ENCODE measurements at regions not wholly inside any gene's neighbourhood (a gene's known extent, or its start where the extent isn't known, plus 50 kb on each side); places are given as distances from the start of the nearest gene placed in this dataset.
"Not testable (repeated sequence)": the region's sequence is repeated elsewhere in the genome, so short reads cannot be mapped to it uniquely, and the experiment has no call there.

GRCh38 chr1:64318428-64318827 is 115.0 kb downstream of the UBE2U start:
- no peak for DNase-seq

DNA sequence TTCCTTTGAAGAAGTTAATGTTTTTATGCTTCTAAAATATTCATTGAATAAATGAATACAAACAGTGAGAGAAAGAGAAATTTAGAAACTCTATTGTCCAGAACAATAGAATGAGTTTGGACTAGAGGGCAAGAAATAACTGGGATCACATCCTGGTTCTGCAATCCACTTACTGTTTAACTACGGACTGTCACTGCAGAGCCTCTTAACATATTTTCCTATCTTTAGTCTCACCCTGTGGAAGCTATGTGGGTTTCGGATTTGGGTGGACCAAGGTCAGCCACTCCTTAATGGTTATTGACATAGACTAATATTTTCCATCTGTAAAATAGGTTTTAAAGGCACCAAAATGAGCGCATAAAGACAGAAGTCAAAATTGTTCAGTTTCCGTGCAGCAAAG is 116.6 kb downstream of the UBE2U start:
- no peak for DNase-seq

GRCh38 chr1:64320470-64320869 is 117.0 kb downstream of the UBE2U start:
- DNase-seq: no peak

- no peak for DNase-seq
Measured at GRCh38 chr1:64320922-64321614, 117.6 kb downstream of the UBE2U start.

DNA sequence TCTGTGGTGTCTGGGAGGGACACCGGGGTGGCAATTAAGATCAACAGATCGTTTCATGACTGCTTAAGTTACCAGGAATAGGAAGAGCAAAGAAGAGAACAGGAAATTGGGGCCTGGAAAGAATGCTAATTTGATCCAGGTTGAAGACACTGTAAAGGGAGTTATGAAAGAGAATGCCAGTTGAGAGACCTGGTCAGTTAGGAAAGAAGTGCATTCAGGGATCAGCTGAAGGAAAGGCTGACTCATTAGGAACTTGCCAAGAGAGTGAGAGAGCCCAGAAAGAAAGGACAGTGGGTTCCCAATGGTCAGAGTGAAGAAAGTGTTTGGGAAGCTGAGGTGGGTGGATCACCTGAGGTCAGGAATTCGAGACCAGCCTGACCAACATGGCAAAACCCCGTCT is 119.6 kb downstream of the UBE2U start:
- no peak for DNase-seq

DNA sequence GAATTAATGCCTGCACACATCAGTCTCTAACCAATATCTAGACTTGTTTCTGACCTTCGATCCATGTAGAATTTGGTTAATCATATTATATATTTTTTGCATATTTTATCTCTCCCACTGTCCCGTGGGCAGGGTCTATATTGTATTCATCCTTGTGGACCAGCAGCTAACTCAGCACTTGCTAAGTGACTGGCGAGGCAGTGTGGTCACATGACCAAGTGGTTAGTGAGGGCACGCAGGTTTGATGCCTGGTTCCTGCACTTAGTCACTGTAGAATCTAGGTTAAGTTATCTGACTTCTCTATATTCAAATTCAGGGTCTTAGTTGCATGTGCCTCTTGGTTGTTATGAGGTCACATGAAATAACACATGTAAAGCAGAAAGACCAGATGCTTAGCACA is 120.5 kb downstream of the UBE2U start:
- DNase-seq: no peak

DNA sequence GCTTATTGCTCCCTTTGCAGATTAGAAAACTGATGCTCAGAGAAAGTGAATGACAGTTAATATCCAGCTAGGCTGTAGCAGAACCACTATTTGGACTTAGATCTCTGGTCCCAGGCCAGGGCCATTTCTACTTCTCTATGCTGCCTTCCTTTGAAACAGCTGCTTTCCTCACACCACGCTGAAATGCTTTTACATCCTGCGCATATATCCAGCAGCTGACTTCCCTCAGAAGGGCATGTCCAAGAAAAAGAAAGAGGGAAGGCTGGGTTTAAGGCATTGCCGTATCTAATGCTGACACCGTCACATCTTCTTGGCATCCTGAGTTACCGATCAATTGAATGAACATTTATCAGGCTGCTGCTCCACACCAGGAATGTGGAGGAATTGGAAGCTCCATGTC is 122.4 kb downstream of the UBE2U start:
- no peak for DNase-seq

- no peak for DNase-seq
Measured at GRCh38 chr1:64327119-64327518, 123.7 kb downstream of the UBE2U start.

DNA sequence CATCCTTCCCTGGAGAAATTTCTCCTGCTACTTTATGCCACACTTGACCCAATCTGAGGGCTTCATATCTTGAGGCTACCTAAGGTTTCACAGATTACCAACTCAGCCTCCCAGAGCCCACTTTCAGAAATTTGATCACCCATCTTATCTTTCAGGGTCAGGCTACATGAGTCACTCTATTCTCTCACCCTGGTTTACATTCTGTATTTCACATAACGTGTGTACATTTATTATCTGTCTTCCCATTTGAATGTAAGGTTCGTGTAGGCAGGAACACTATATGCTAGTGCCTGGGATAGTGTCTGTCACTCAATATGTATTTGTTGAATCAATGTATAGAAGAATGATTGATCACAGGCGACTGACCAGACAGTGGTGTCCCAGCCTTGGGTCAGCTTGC is 124.8 kb downstream of the UBE2U start:
- no peak for DNase-seq

DNA sequence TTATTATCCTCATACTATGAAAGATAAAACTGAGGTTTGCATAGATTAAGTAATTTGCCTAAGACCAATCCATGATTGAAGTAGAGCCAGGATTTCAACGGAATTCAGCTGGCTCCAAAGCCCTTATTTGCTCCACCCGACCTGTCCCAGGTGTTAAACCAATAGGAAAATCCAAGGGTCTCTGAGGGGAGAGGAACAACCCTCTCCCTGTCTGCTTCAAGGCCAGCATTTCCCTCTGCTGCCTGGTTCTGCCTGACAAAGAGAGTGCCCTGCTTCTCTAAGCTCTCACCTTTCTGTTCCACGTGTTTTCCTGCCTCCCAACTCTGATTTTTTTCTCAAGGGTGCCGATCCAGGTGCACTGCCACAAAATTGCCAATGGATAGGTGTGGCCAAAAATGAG is 127.4 kb downstream of the UBE2U start:
- DNase-seq: no peak

DNA sequence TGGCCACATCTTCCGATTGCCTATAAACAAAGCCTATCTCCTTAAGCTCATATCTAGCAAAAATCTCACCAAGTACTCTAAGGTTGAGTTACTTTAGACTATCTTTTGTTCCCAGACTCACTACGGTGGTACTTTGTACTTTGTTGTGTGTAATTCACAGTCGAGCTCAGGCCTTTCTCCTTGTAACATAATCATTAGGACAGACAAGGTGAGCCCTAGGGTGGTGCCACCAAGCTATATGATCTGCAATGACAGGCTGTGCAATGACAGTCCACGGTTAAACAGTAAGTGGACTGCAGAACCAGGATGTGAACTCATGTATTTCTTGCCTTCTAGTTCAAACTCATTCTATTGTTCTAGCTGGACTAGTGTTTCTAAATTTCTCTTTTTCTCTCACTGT is 132.2 kb downstream of the UBE2U start:
- no peak for DNase-seq

- no peak for DNase-seq
Measured at GRCh38 chr1:64337475-64337874, 132.5 kb upstream of the CACHD1 start.

- no peak for DNase-seq
Measured at GRCh38 chr1:64337926-64338325, 132.0 kb upstream of the CACHD1 start.

GRCh38 chr1:64340361-64340760 is 129.6 kb upstream of the CACHD1 start:
- no peak for DNase-seq

GRCh38 chr1:64343105-64343822 is 126.7 kb upstream of the CACHD1 start:
- no peak for DNase-seq

- DNase-seq: no peak
Measured at GRCh38 chr1:64343823-64344190, 126.1 kb upstream of the CACHD1 start.

- DNase-seq: no peak
Measured at GRCh38 chr1:64348270-64348960, 121.5 kb upstream of the CACHD1 start.

DNA sequence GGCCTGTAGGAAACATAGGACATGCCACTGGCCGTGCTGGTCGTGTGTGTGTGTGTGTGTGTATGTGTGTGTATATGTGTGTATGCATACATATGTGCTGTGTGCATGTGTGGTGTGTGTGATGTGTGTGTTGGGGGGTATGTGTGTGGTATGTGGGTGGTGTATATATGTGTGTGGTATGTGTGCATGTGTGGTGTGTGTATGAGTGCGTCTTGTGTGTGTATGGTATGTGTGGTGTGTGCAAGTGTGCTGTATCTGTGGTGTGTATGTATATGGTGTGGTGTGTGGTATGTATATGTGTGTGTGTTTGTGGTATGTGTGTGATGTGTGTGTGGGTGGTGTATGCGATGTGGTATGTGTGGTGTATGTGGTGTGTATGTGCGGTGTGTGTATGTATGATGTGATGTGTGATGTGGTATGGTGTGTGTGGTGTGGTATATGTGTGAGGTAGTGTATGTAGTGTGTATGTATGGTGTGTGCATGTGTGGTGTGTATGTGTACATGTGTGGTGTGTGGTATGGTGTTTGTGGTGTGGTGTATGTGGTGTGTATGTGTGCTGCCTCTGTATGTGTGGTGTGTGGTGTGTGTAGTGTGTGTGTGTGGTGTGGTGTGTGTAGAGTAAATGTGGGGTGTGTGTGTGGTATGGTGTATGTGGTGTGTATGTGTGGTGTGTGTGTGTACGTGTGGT is 120.8 kb upstream of the CACHD1 start:
- DNase-seq: no peak

DNA sequence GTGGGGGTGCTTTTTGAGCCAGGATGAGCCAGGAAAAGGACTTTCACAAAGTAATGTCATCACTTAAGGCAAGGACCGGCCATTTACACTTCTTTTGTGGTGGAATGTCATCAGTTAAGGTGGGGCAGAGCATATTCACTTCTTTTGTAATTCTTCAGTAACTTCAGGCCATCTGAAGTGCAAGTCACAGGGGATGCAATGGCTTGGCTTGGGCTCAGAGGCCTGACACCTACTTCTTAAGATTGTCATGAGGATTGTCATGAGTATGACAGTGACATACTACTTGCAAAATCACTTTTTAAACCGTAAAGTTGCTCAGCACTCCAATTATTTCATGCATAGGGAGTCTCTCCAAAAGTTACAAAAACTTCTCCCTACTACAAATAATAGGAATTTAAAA is 114.4 kb upstream of the CACHD1 start:
- not testable (repeated sequence) for DNase-seq

DNA sequence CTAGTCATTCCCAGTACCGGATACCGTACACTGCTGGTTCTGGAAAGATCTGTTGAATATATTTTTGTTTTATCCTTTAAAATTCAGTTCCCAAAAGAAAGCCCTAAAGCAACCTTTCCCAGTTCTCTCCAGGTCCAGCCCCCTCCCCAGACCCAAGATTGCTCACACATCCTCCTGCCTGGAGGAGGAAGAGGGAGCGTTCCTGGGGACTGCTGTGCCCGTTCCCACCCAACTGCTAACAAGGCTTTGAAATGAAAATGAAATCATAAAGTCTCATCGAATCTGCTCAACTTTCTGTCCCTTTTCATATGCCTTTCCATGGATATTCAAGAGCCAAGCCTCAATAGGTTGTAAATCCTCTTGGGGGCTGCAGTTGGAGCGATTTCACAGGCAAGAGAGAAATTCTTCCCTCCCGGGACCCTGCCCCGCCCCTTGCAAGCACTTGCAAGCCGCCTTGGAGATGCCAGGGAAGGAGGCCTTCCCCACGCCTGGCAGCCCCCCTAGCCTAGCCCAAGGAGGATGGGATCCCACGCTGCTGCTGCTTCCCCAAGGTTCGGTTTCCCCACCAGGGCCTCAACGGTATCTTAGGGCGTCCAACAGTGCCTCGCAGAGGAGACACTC is 113.2 kb upstream of the CACHD1 start:
- no peak for DNase-seq

- DNase-seq: no peak
Measured at GRCh38 chr1:64357422-64357821, 112.5 kb upstream of the CACHD1 start.

DNA sequence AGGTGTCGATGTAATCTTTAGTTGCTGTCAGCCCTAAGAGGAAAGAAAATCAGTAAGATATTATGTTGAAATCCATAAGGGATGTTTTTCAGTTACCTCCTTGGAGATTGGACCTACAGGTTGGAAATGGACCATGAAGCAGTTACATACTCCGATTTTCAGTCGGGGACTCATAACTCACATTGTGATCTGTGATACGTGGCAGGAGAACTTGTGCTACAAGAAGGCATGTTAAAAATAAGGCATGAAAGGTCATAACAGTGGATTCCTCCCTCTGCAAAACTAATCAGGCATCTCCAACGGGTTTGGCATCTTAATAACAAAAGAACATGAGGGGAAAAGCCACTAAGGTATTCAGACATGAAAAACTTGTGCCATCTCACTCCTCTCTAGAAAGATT is 111.2 kb upstream of the CACHD1 start:
- DNase-seq: no peak

GRCh38 chr1:64361974-64362373 is 108.0 kb upstream of the CACHD1 start:
- no peak for DNase-seq
